ENCODE measurements at regions not wholly inside any gene's neighbourhood (a gene's known extent, or its start where the extent isn't known, plus 50 kb on each side); places are given as distances from the start of the nearest gene placed in this dataset.
"Not testable (repeated sequence)": the region's sequence is repeated elsewhere in the genome, so short reads cannot be mapped to it uniquely, and the experiment has no call there.

GRCh38 chr2:95759481-95760246 is 167.9 kb downstream of the TRIM43 start:
- H3K4me3 ChIP-seq (ENCODE audit: low read depth, low read length) = no peak overlapping the region
- no peak for TF ChIP-seq CTCF (IDR thresholded peaks at IDR 0.05; ENCODE audit: borderline replicate concordance, insufficient read depth, low read depth, low read length)

- TF ChIP-seq CTCF (IDR thresholded peaks at IDR 0.05; ENCODE audit: borderline replicate concordance, insufficient read depth, low read depth, low read length) = no peak
- no peak overlapping the region for H3K4me3 ChIP-seq (ENCODE audit: low read depth, low read length)
These were observed 169.2 kb downstream of the TRIM43 start for GRCh38 chr2:95760806-95761525.

- H3K4me3 ChIP-seq (ENCODE audit: low read depth, low read length) = no peak overlapping the region
- no peak for TF ChIP-seq CTCF (IDR thresholded peaks at IDR 0.05; ENCODE audit: borderline replicate concordance, insufficient read depth, low read depth, low read length)
These were observed 169.8 kb downstream of the TRIM43 start for GRCh38 chr2:95761556-95761955.

- H3K4me3 ChIP-seq (ENCODE audit: low read depth, low read length) = not testable (repeated sequence)
These were observed 170.5 kb downstream of the TRIM43 start for GRCh38 chr2:95762023-95763021.

- not testable (repeated sequence) for H3K4me3 ChIP-seq (ENCODE audit: low read depth, low read length)
These were observed 171.3 kb downstream of the TRIM43 start for GRCh38 chr2:95763074-95763473.

- H3K4me3 ChIP-seq (ENCODE audit: low read depth, low read length) = not testable (repeated sequence)
These were observed 173.2 kb downstream of the TRIM43 start for GRCh38 chr2:95764966-95765365.

GRCh38 chr2:95765925-95766910 is 174.4 kb downstream of the TRIM43 start:
- not testable (repeated sequence) for H3K4me3 ChIP-seq (ENCODE audit: low read depth, low read length)

- H3K4me3 ChIP-seq (ENCODE audit: low read depth, low read length) = not testable (repeated sequence)
These were observed 175.7 kb downstream of the TRIM43 start for GRCh38 chr2:95767531-95767930.

GRCh38 chr2:95767950-95768349 is 176.1 kb downstream of the TRIM43 start:
- H3K4me3 ChIP-seq (ENCODE audit: low read depth, low read length) = not testable (repeated sequence)

- H3K4me3 ChIP-seq (ENCODE audit: low read depth, low read length) = not testable (repeated sequence)
These were observed 177.5 kb downstream of the TRIM43 start for GRCh38 chr2:95769256-95769655.

- H3K4me3 ChIP-seq (ENCODE audit: low read depth, low read length) = not testable (repeated sequence)
These were observed 178.9 kb downstream of the TRIM43 start for GRCh38 chr2:95770726-95771125.

GRCh38 chr2:95774322-95775192 is 182.8 kb downstream of the TRIM43 start:
- H3K4me3 ChIP-seq (ENCODE audit: low read depth, low read length) = not testable (repeated sequence)

GRCh38 chr2:95775193-95775531 is 183.4 kb downstream of the TRIM43 start:
- H3K4me3 ChIP-seq (ENCODE audit: low read depth, low read length) = not testable (repeated sequence)

Data from GM12875 (cell line).